ENCODE measurements at regions not wholly inside any gene's neighbourhood (a gene's known extent, or its start where the extent isn't known, plus 50 kb on each side); places are given as distances from the start of the nearest gene placed in this dataset.

- TF ChIP-seq POLR2AphosphoS5 (IDR thresholded peaks at IDR 0.05) = no peak
- TF ChIP-seq POLR2A (IDR thresholded peaks at IDR 0.05) = no peak
- TF ChIP-seq CTCF (IDR thresholded peaks at IDR 0.05) = no peak
- TF ChIP-seq EP300 (IDR thresholded peaks at IDR 0.05) = no peak
Measured at GRCh38 chr5:54696346-54696745, 178.8 kb downstream of the SNX18 start.
